ENCODE measurements at regions not wholly inside any gene's neighbourhood (a gene's known extent, or its start where the extent isn't known, plus 50 kb on each side); places are given as distances from the start of the nearest gene placed in this dataset.

- in situ Hi-C loops (cut with HindIII; ENCODE audit: low pct_unique_long_range_greater_than_20kb, low sequenced_read_pairs), result no loop called here
- DNase-seq (ENCODE audit: low read depth), result no peak
These were observed 123.5 kb downstream of the GLI2 start for GRCh38 chr2:120859128-120859527.

- DNase-seq (ENCODE audit: low read depth), result no peak
- in situ Hi-C loops (cut with HindIII; ENCODE audit: low pct_unique_long_range_greater_than_20kb, low sequenced_read_pairs), result no loop called here
These were observed 124.3 kb downstream of the GLI2 start for GRCh38 chr2:120859814-120860578.

GRCh38 chr2:120860579-120860922 is 124.9 kb downstream of the GLI2 start:
- no peak for DNase-seq (ENCODE audit: low read depth)
- in situ Hi-C loops (cut with HindIII; ENCODE audit: low pct_unique_long_range_greater_than_20kb, low sequenced_read_pairs), result no loop called here

GRCh38 chr2:120861191-120861575 is 125.5 kb downstream of the GLI2 start:
- DNase-seq (ENCODE audit: low read depth), result no peak
- in situ Hi-C loops (cut with HindIII; ENCODE audit: low pct_unique_long_range_greater_than_20kb, low sequenced_read_pairs), result no loop called here

GRCh38 chr2:120861576-120862191 is 126.0 kb downstream of the GLI2 start:
- no peak for DNase-seq (ENCODE audit: low read depth)
- in situ Hi-C loops (cut with HindIII; ENCODE audit: low pct_unique_long_range_greater_than_20kb, low sequenced_read_pairs), result no loop called here

GRCh38 chr2:120862201-120863060 is 126.8 kb downstream of the GLI2 start:
- in situ Hi-C loops (cut with HindIII; ENCODE audit: low pct_unique_long_range_greater_than_20kb, low sequenced_read_pairs), result no loop called here
- no peak for DNase-seq (ENCODE audit: low read depth)

GRCh38 chr2:120863146-120863545 is 127.5 kb downstream of the GLI2 start:
- in situ Hi-C loops (cut with HindIII; ENCODE audit: low pct_unique_long_range_greater_than_20kb, low sequenced_read_pairs), result no loop called here
- DNase-seq (ENCODE audit: low read depth), result no peak

- DNase-seq (ENCODE audit: low read depth), result peak; percentile 83
- in situ Hi-C loops (cut with HindIII; ENCODE audit: low pct_unique_long_range_greater_than_20kb, low sequenced_read_pairs), result no loop called here
These were observed 128.1 kb downstream of the GLI2 start for GRCh38 chr2:120863661-120864320.

GRCh38 chr2:120864981-120865380 is 129.3 kb downstream of the GLI2 start:
- DNase-seq (ENCODE audit: low read depth), result no peak

GRCh38 chr2:120865656-120866055 is 130.0 kb downstream of the GLI2 start:
- in situ Hi-C loops (cut with HindIII; ENCODE audit: low pct_unique_long_range_greater_than_20kb, low sequenced_read_pairs), result no loop called here
- no peak for DNase-seq (ENCODE audit: low read depth)

More at GRCh38 chr2:120864981-120865380, 129.3 kb downstream of the GLI2 start:
- in situ Hi-C loops (cut with HindIII; ENCODE audit: low pct_unique_long_range_greater_than_20kb, low sequenced_read_pairs), result no loop called here

- DNase-seq (ENCODE audit: low read depth), result no peak
- in situ Hi-C loops (cut with HindIII; ENCODE audit: low pct_unique_long_range_greater_than_20kb, low sequenced_read_pairs), result no loop called here
These were observed 130.4 kb downstream of the GLI2 start for GRCh38 chr2:120866071-120866470.

GRCh38 chr2:120866483-120867140 is 130.9 kb downstream of the GLI2 start:
- in situ Hi-C loops (cut with HindIII; ENCODE audit: low pct_unique_long_range_greater_than_20kb, low sequenced_read_pairs), result no loop called here
- no peak for DNase-seq (ENCODE audit: low read depth)

- DNase-seq (ENCODE audit: low read depth), result peak; percentile 82
These were observed 131.9 kb downstream of the GLI2 start for GRCh38 chr2:120867290-120868241.

GRCh38 chr2:120868366-120868765 is 132.7 kb downstream of the GLI2 start:
- in situ Hi-C loops (cut with HindIII; ENCODE audit: low pct_unique_long_range_greater_than_20kb, low sequenced_read_pairs), result no loop called here
- no peak for DNase-seq (ENCODE audit: low read depth)

More at GRCh38 chr2:120867290-120868241, 131.9 kb downstream of the GLI2 start:
- in situ Hi-C loops (cut with HindIII; ENCODE audit: low pct_unique_long_range_greater_than_20kb, low sequenced_read_pairs), result no loop called here

- DNase-seq (ENCODE audit: low read depth), result no peak
- in situ Hi-C loops (cut with HindIII; ENCODE audit: low pct_unique_long_range_greater_than_20kb, low sequenced_read_pairs), result no loop called here
These were observed 133.5 kb downstream of the GLI2 start for GRCh38 chr2:120869036-120869729.

GRCh38 chr2:120869730-120870466 is 134.2 kb downstream of the GLI2 start:
- in situ Hi-C loops (cut with HindIII; ENCODE audit: low pct_unique_long_range_greater_than_20kb, low sequenced_read_pairs), result no loop called here

More at GRCh38 chr2:120869730-120870466, 134.2 kb downstream of the GLI2 start:
- DNase-seq (ENCODE audit: low read depth), result no peak
